Esophagus squamous epithelium (tissue), 4 donors: ENCODE measurements at regions not wholly inside any gene's neighbourhood (a gene's known extent, or its start where the extent isn't known, plus 50 kb on each side); places are given as distances from the start of the nearest gene placed in this dataset.

ENCODE experiments used
- POLR2A ChIP-seq, 4 donors: fragments of 450-650 bp; IDR thresholded peaks; one replicate each; pipeline ENCODE4 v1.6.1; 2017; ENCODE audit warnings: antibody characterized with exemption in 4 of 4, mild to moderate bottlenecking in 4 of 4, moderate library complexity in 3 of 4
- TF ChIP-seq, protein P1 (sequence below), 6 experiments: fragments of 450-650 bp in 4 of 6; fragments of 200-600 bp in 2 of 6; sonication (generic) in 2 of 6; IDR thresholded peaks; one replicate each; pipeline ENCODE4 v1.5.1; 2016 to 2019; ENCODE audit warnings: antibody characterized with exemption in 6 of 6, mild to moderate bottlenecking in 4 of 6, moderate library complexity in 4 of 6

DNA sequence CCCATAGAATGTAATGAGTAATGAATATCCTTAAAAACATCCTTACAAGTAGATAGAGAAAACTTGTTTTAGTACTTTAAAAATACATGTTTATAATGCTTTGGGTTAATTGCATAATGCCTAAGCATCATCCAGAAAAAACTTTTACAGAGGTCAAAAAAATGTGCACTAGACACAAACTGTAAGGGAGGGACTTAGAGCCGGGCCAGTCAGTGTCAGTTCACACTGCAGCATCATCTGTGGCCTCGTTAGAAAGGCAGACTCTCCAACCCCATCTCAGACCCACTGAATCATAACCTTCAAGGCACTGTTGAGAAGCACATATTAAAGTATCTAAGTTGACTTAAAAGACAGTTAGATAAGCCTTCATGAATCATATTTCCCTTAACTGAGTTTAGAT lies 230.1 kb upstream of the PRPS1L1 start:
- TF ChIP-seq, protein P1, sequence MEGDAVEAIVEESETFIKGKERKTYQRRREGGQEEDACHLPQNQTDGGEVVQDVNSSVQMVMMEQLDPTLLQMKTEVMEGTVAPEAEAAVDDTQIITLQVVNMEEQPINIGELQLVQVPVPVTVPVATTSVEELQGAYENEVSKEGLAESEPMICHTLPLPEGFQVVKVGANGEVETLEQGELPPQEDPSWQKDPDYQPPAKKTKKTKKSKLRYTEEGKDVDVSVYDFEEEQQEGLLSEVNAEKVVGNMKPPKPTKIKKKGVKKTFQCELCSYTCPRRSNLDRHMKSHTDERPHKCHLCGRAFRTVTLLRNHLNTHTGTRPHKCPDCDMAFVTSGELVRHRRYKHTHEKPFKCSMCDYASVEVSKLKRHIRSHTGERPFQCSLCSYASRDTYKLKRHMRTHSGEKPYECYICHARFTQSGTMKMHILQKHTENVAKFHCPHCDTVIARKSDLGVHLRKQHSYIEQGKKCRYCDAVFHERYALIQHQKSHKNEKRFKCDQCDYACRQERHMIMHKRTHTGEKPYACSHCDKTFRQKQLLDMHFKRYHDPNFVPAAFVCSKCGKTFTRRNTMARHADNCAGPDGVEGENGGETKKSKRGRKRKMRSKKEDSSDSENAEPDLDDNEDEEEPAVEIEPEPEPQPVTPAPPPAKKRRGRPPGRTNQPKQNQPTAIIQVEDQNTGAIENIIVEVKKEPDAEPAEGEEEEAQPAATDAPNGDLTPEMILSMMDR (IDR thresholded peaks at IDR 0.05) = no peak
- TF ChIP-seq POLR2A (IDR thresholded peaks at IDR 0.05) = no peak
